GM19324 (cell line): ENCODE measurements at regions not wholly inside any gene's neighbourhood (a gene's known extent, or its start where the extent isn't known, plus 50 kb on each side); places are given as distances from the start of the nearest gene placed in this dataset.
"Not testable (repeated sequence)": the region's sequence is repeated elsewhere in the genome, so short reads cannot be mapped to it uniquely, and the experiment has no call there.

ENCODE experiments used
- ATAC-seq: cut with Tn5 transposase; IDR thresholded peaks from one replicate; pipeline ENCODE4 v1.9.1; 2021; ENCODE audit warnings: mild to moderate bottlenecking, moderate library complexity; ENCODE audit not compliant: unreplicated experiment, low FRiP score

- no peak for ATAC-seq
Measured at GRCh38 chr2:16088035-16088801, 147.9 kb downstream of the MYCN start.

DNA sequence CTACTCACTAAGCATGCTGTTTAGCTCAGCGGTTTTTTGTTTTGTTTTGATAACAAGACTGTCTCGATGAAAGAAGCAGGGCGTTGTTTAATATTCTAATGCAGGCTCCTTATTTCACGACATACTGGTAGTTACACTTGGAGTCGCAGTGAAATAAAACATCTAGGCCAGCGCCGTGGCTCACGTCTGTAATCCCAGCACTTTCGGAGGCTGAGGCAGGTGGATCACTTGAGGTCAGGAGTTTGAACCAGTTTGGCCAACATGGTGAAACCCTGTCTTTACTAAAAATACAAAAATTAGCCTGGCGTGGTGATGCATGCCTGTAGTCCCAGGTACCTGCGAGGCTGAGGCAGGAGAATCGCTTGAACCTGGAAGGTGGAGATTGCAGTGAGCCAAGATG, 145.8 kb downstream of the MYCN start:
- ATAC-seq, result not testable (repeated sequence)

- ATAC-seq, result no peak
Measured at GRCh38 chr2:16085073-16085472, 144.7 kb downstream of the MYCN start.

DNA sequence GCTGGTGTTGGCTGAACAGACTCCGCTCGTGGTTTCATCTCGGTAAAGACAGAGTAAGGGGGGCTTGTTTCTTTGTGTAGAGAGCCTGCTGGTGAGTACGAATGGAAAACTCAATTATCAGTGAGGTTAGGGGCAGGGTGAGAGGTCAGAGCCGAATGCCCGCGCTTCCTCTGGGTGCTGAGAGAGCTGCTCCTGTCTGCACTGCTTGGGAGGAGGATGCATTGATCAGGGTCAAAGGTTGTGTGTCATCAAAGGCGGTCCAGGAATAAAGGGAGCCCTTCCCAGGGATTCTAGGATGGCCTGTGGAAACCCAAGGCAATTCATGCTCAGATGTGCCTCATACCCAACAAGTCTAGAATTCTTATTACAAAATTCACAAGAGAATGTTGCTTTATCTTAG, 143.9 kb downstream of the MYCN start:
- no peak for ATAC-seq

GRCh38 chr2:16082276-16082675, 141.9 kb downstream of the MYCN start:
- no peak for ATAC-seq

GRCh38 chr2:16081316-16082200, 141.2 kb downstream of the MYCN start:
- ATAC-seq, result no peak

GRCh38 chr2:16080516-16080915, 140.2 kb downstream of the MYCN start:
- no peak for ATAC-seq

GRCh38 chr2:16080071-16080470, 139.7 kb downstream of the MYCN start:
- no peak for ATAC-seq

GRCh38 chr2:16079637-16080036, 139.3 kb downstream of the MYCN start:
- ATAC-seq, result no peak

DNA sequence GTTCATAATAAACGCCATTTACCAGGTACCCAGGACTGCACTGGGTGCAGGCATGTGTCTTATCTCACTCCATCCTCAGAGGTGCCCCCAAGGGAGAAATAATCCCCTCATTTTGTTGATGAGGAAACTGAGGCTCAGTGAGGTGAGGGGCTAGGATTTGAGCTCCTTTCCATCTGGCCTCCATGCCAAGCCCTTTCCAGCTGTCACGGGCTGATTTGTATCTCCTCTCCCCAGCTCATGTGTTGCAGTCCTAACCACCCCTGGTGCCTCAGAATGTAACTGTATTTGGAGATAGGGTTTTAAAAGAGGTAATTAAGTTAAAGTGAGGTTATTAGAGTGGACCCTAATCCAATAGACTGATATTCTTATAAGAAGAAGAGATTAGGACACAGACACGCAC, 137.3 kb downstream of the MYCN start:
- ATAC-seq, result no peak

GRCh38 chr2:16076911-16077310, 136.6 kb downstream of the MYCN start:
- ATAC-seq, result no peak

DNA sequence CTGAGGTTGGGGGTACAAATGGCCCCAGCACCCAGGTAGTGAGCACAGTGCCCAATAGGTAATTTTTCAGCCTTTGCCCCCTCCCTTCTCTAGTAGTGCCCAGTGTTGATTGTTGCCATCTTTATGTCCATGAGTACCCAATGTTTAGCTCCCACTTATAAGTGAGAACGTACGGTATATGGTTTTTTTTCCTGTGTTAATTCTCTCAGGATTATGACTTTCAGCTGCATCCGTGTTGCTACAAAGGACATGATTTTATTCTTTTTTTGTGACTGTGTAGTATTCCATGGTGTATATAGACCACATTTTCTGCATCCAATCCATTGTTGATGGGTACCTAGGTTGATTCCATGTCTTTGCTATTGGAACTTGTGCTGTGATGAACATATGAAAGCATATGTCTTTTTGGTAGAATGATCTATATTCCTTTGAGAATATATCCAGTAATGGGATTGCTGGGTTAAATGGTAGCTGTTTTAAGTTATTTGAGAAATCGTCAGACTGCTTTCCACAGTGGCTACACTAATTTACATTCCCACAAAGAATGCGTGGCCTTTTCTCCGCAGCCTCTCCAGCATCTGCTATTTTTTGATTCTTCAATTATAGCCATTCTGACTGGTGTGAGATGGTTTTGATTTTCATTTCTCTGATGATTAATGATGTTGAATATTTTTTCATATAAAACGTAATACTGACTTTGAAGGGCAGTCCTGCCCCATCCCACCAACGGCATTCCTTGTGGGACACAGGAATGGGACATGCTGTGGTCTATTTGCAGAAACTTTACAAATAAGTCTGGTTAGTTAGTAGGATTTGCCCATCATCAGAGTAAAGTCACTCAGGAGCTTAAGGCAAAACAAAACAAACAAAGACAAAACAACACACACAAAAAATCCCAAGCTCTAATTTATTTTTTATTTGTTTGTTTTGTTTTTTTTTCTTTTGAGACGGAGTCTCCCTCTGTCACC, 135.0 kb downstream of the MYCN start:
- ATAC-seq, result no peak

- ATAC-seq, result no peak
Measured at GRCh38 chr2:16073921-16074425, 133.6 kb downstream of the MYCN start.

- no peak for ATAC-seq
Measured at GRCh38 chr2:16073471-16073870, 133.1 kb downstream of the MYCN start.

- no peak for ATAC-seq
Measured at GRCh38 chr2:16072638-16073290, 132.4 kb downstream of the MYCN start.

DNA sequence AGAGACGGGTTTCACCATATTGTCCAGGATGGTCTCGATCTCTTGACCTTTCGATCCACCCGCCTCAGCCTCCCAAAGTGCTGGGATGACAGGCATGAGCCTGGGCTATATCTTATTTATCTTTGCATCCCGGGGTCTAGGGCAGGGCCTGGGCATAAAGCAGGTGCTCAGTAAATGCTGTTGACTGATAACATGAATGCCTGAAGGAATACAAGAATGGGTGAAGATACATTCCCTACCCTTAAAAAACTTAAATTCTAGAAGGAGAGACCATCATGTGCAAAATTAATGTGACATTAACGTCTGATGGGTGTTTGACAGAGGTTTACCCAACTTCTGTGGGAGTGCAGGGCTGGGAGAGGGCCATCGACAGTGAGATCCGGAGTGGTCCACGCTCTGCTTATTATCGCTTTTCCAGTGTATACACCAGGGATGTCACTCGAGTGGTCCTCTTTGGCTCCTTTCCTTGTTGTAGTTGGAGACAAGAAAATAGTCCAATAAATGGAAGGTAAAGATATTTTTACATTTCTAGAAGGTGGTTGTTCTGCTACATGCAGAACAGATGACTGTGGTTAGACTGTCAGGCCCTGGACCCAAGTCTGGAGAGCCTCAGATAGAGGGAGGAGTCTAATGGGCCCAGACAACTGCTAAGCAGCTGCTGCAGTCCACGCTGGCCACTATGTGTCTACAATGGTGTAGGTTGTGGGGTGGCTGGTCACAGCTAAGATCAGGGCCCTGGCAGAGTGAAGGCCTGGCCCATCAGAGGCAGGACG, 131.7 kb downstream of the MYCN start:
- no peak for ATAC-seq

GRCh38 chr2:16071039-16071864, 130.9 kb downstream of the MYCN start:
- no peak for ATAC-seq

DNA sequence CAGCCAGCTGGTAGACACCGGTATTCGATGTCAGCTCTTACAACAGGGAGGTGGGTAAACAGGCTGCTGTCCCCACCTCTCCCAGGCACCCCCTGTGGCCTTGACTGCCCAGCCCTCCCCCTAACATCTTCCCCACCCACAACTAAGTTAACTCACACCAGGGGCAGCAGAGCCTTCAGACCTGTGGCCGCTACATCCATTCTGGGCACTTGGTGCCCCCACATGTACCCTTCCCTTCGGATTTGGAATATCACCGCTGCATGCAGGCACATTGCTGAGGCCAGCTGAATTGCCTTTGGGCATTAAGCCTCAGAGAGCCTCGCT, 130.3 kb downstream of the MYCN start:
- ATAC-seq, result no peak
